Right lung (tissue), 2 donors: ENCODE measurements at regions not wholly inside any gene's neighbourhood (a gene's known extent, or its start where the extent isn't known, plus 50 kb on each side); places are given as distances from the start of the nearest gene placed in this dataset.

Experiments
- DNase-seq, 2 donors: peaks; one replicate each; pipeline ENCODE4 v3.0.0-alpha.2; 2013

DNA sequence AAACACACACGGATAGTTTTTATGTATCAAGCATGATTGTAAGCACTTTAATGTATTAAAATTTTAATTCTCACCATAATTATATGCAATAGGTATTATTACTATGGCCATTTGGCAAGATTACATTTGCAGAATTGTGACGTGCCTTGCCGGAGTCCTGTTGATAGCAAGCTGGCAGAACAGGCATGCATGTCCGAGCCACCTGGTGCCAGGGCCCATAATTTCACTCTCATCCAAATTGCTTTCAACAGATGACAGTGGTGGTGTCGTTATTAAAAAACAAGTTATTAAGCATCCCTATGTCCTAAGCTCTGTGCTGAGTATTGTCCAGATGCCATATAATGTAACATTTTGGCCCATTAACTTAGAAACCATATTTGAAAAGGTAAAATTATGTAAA lies 374.3 kb downstream of the FOXO1 start:
- DNase-seq: no peak

DNA sequence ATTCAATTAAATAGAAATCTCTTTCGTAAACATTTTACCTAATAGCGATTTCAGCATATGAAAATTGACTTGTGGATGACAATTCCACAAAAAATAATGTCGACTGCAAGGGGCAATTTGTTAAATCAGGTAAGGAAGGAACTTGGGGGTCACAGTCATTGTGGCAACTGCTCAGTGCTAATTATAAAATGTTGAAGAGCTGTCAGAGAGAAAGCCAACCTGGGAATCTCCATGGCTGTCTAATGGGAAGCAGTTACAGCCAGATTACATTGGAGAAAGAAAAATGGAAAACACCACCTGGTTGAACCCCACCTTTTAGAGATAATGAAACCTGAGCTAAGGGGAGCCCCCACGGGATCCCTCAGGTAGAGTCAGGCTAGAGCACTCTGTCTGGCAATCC lies 373.9 kb downstream of the FOXO1 start:
- DNase-seq: no peak

DNA sequence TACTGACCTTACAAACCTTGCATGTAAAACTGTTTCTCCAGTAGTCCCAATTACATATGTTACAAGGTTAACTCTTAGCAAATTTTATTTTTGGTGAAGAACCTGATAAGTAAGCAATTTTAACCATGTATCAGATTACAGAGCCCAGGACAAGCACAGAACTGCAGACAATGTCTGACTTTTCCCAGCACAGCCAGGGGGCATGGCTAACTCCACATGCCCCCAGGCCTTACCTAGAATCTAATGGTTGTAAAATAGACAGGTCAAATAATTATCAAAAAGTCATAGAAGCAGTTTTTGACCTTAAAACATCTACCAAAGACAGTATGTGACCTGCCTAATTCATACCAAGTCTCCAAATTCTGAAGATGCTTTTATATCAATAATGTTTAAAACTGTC lies 364.1 kb downstream of the FOXO1 start:
- DNase-seq: no peak

DNA sequence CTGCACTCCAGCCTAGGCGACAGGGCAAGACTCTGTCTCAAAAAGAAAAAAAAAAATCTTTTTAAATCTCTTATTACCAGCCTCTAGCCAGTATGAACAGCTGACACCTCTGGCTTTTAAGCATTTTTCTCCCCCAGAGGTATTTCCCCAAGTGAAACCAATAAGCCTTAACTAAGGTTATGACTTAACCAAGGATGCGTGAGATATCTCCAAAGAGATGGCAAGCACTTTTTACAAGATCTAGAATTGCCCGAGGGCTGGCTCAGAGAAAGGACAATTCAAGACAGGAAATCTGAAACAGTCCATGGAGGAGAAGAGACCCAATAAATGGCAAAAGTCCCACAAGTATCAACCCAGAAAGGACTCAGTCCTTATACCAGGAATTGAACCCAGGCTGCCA lies 362.1 kb downstream of the FOXO1 start:
- no peak for DNase-seq

DNA sequence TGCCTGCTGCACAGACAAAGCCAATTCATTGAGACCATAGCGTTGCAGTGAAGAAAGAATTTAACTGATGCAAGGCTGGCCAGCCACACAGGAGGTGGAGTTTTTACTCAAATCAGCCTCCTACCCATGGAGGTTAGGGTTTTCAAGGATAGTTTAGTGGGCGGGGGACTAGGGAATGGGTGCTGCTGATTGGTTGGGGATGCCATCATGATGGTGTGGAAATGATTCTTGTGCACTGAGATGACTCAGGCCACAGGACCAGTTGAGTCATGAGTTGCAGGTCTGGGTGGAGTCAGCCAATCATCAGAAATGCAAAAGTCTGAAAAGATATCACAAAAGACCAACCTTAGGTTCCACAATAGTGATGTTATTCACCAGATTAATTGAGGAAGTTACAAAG lies 359.6 kb downstream of the FOXO1 start:
- DNase-seq: no peak

DNA sequence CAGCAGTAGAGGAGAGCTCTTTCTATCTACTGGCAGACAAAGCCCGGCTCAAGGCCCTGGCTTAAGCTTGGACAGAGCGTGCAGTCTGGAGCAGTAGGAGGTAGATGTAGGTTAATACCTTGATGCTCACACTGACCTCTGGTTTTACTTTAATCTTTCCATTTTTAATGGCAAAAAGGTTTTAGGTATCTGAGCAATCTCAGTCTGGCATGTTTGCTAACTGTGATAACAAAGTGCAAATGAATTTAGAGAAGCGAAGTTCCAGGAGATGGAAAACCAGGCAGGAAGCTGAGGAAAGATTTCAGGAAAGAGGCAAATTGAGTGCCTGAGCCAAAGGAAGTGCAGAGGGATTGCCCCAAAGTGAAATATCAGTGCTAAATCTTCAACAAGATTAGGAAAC lies 356.6 kb downstream of the FOXO1 start:
- no peak for DNase-seq

DNA sequence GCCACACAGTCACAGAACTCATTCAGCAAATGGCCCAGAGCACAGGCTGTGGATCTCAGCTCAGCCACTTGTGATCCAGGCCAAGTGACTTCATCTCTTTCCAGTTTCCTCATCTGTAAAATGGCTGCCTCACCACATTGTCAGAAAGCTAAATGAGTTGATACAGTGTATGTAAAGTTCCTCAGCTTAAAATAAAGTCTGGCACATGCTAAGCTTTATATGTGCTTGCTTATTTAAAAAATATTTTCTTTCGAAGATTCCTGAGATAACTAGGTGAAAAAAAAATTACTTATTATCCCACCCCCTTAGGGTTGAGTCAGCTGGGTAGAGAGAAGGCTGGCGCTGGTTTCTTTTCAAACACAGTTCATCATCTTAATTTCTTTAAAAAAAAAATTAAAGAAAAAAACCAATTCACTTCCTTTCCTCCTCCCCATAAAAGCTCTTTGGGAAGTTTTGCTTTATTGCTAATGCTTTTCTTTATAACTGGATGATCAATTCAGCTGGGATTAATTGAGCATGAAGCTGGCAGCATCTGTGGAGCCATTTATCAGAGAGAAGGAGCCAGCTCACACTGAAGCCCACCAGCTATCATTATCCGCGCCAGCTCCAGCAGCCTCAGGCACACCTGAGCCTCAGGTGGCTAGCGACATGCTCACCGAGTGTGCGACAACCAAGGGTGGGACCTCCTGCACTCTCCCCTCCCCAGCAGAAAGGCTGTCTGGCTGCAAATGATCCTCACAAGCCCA lies 354.9 kb downstream of the FOXO1 start:
- peak; percentile 24 to 33 for DNase-seq

DNA sequence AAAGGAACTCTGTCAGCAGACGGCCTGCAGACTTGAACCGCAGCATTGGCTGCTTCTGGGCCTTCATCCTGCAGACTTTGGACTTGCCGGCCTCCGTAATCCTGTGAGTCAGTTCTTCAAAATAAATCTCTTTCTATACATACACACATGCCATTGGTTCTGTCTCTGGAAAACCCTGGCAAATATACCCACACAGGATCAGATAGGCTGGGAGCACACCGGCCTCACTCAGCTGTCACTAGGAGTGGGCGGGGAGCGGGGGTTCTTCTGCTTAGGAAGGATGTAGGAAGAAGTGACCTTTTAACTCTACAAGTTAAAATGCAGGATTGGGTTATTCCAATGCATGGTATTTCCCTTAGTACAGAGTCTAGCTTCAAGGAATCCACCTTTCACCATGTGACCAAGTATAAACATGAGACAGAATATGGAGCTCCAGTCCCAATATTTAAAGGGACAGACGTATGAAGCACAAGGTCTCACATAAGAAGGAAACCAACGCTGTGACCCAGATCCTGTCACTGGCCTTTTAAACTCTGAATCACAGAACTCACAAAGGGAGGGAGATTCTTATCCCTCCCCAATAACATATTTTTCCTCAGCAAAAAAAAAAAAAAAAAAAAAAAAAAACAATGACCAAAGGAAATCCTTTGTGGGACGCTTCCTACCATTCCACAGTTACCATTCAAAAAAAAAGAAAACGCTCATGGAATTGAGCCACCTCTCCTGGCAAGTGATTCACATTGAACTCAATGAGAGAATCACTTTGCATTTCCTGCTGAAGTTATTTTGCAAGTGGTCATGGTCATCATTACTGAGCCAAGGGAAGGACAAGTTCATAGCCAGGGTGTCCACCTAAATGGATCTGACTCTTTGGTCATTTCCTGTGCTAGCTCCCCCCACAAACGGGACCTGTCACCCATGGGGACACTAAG lies 352.9 kb downstream of the FOXO1 start:
- peak in 1 of 2 donors; percentile 17 for DNase-seq

DNA sequence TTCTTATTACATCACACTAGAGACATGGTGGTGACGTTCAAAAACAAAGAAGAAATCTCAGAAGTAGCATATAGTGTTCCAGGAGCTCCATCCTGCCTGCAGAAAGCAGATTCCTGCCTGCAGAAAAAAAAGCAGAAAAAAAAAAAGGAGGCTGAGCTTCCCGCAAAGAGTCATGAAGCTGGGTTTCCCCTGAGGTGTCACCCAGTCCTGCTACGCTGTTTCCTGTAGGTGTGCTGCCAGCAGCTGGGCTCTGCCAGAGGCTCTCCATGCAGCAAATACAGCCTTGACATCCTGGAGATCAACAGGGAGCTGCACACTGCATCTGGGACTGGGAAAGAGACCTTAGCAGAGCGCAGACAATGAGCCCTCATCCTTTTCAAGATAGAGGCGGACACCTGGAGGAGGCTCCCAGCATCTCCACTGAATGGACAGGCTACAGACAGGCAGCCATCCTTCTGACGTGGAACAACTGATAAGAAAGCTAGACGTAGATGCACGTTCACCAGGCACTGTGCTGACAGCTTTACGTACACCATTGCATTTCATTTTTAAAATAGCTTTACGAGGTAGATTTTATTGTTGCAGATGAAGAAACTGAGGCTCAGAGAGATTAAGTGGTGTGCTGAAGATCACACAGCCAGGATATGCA lies 350.9 kb downstream of the FOXO1 start:
- DNase-seq: no peak

DNA sequence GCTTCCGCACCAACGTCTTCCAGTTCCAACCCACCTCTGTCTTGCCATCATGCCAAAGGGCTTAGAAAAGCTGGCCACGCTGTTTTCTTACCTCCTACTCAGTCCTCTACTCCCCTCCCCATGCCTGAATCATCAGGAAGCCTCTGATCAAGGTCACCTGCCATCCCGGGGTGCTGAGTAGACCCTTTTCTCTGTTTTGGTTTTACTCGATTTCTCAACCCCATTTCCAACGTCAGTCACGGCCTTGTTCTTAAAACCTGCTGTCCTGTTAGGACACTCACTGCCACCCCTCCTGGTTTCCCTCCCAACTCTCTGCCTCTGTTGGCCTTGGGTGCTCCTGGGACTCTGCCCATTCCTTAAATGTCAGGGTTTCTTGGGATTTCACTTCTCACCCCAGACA lies 350.1 kb downstream of the FOXO1 start:
- no peak for DNase-seq

DNA sequence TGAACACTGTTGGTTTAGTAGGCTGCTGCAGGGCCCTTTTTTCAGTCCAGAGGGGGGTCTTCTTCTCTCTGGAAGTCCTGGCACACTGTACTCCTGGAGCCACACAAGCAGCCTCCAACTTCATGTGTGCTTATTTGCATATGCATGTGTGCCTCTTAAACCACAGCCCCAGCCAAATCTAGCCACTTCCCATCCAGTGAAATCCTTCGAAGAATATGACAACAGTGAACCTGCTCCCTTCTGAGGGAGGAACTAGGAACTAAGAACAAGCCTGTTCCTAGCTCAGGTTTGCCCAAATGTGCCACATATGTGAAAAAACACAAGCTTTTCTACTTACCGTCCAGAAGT lies 348.5 kb downstream of the FOXO1 start:
- no peak for DNase-seq

DNA sequence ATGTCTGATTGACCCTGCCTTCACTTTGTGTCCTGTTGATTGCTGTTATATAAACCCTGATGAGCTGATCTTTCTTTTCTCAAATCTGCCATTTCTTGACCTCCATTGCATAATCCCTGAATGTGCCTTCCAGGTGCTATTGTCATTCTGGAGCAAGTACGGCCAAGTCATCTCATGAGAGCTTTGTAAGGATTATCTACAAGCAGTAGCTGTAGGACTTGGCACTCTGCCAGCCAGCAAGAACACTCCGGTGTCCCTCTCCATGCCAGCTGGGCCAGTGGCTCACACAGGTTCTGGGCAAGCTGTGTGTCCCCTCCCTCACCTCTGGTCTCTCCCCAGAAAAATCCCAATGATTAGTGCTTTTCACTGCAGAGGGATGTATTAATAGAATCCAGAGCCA lies 348.1 kb downstream of the FOXO1 start:
- DNase-seq: no peak

DNA sequence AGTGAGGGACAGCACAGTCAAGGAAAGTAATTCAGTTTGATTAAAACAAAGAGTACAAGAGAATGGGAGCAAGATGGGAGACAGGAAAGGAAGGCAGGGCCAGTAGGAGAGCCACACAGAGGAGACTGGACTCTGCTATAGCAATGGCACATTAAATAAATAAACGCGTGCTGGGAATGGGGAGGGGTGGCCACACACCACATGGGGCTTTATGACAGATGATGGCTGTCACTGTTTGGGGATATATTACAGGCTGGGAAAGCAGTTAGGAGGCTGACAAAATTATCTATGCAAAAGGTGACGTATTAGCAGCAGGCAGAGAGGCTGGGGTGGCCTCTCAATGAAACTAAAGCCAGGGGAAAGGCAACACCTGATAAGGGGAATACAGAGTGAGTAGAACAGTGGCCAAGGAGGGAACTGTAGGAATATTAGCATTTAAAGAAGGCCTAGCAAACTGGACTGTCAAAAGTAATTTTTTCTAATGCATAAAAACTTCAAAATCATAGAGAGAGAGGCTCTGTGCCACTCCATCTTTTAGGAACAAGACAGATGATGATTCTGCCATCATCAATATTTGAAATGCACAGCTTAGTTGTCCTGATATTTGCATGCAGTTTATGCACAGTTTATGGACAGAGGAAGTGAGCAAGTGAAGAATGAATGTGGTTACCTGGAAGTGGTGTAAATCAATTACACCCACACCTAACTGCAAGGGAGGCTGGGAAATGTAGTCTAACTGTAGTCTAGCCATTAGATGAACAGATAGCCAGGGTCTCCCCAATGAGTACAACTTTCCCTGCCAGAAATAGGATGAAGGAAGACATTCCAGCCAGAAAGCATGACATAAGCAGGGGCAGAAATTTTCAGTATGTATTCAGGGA lies 346.5 kb downstream of the FOXO1 start:
- no peak for DNase-seq

DNA sequence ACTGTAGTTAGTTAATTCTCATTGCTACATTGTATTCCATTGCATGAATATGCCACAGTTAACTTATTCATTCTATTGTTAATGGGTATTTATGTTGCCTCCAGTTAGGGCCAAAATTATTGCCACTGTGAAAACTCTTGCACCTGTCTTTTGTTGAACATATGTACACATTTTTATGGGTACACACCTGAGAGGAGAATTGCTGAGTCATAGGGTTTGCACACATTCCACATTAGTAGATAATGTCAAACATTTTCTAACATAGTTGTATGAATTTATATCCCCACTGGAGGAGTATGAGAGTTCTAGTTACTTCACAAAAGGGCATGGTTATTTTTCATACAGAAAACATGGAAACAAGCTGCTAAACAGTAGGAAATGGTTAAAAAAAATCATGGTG lies 338.4 kb downstream of the FOXO1 start:
- no peak for DNase-seq

DNA sequence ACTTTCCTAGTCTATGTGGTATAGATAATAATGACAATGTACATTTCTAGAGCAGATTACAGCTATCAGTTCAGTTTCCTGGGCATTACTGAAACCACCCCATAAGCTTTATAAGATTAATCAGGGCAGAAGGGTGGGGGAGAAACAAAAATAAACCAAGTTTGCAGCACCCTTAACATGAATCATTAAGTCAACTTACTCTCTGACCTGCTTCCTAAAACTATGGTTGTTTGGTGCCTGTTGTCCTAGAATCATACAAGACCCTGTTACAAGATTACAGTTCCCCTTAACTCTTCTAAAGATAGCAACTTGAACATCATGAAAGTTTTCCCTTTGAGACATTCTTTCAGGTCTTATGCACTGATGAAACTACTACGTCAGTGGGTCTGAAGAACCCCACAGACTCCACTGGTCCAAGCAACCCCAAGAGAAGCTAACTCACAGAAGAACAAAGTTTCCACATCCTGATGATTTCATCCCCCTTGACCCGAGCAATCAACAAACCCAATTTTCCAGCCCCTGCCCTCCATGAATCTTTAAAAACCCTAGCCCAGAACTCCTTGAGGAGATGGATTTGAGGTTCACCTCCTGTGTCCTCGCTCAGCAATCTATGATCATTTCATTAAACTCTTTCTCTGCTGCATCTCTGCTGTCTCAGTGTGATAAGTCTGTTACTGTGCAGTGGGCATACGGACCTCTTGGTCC lies 336.5 kb downstream of the FOXO1 start:
- no peak for DNase-seq

DNA sequence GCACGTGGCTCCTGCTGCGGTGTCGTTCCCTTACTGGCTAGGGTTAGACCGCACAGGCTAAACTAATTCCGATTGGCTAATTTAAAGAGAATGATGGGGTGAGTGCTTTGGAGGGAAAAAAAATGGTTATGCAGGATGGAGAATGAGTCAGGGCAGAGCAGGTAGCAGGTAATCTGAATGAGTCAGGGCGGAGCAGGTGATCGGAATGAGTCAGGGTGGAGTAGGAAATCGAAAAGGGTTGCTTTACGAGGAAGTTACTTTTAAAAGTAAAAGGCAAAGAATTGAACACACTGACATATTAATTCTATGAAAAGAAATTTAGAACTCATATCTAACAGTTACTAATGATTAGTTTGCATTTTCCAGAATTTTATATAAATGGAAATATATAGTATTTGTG lies 335.5 kb downstream of the FOXO1 start:
- no peak for DNase-seq

DNA sequence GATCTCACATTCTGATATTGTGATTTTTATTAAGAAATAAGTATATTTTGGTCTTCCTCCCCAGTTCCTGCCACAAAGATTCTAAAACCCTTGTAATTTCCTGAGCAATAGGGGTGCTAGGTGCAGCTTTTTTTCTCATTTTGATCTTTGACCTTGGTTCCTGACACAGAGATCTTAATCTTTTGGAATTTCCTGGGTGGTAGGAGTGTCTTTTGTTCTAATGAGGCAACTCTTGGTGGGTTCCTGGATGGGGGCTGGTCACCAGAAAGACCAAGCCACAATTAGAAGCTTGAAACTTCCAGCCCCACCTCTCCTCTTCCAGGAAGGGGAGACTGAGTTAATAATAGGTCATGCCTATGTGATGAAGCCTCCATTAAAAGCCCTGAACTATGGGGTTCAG lies 334.6 kb downstream of the FOXO1 start:
- DNase-seq: no peak

DNA sequence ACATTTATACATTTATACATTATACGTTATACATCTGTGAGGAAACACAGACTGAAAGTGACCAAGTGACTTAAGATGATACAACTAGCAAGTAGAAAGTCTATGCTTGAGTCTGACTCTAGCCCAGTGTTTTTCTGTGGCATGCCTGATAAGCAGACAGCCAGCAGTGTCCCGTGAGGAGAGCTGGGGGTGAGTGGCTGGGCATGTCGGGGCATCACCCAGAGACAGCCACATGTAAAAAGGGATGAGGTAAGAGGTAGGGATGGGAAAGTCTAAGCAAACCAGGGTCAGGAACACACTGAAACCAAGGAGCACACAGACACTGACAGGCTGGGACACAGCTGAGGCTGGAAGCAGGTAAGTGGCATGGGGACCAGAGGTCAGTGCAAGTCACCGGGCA lies 333.2 kb downstream of the FOXO1 start:
- no peak for DNase-seq

DNA sequence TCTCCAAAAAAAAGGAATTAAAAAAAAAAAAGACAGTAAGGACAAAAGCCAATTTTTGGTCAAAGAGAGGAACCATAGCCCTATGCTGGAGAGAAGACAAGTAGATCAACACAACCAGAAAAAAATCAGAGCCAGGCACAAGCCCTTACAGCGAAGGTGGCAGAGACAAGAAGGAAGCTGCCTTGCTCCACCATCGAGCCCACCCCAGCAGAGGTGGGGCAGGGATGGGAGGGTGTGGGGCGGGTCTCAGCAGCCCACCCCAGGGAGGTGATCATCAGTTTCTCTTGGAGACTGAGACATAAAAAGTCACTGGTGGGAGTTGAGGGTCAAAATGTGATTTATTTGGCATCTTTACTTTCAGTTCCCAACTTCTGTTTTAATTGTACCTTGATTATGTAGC lies 332.4 kb downstream of the FOXO1 start:
- DNase-seq: no peak

DNA sequence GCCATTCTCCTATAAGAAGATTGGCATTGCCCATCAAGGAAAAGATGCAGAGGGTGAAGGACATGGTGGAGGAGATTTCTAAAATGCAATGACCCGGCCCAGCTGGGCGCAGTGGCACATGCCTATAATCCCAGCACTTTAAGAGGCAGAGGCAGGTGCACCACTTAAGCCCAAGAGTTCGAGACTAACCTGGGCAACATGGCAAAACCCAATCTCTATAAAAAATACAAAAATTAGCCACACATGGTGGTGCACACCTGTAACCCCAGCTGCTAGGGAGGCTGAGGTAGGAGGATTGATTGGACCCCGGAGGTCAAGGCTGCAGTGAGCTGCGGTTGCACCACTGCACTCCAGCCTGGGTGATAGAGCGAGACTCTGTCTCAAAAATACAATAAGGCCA lies 331.8 kb downstream of the FOXO1 start:
- DNase-seq: no peak
